A673 (cell line): ENCODE measurements at regions not wholly inside any gene's neighbourhood (a gene's known extent, or its start where the extent isn't known, plus 50 kb on each side); places are given as distances from the start of the nearest gene placed in this dataset.
"Not testable (repeated sequence)": the region's sequence is repeated elsewhere in the genome, so short reads cannot be mapped to it uniquely, and the experiment has no call there.

ENCODE experiments used
- EZH2 ChIP-seq: fragments of 200-600 bp; sonication (generic); IDR thresholded peaks from 2 replicates; pipeline ENCODE4 v1.6.1; 2017; ENCODE audit warnings: borderline replicate concordance, low read depth, mild to moderate bottlenecking, mixed read lengths, antibody characterized with exemption, low read length; ENCODE audit not compliant: poor library complexity, severe bottlenecking
- TF ChIP-seq, protein P1 (sequence below): fragments of 300-800, 200-600 bp; sonication (generic); conservative IDR thresholded peaks from 2 replicates; pipeline ENCODE4 v1.5.1; 2017; ENCODE audit warnings: low read depth, mild to moderate bottlenecking, antibody characterized with exemption, low read length, moderate library complexity, mixed read lengths

DNA sequence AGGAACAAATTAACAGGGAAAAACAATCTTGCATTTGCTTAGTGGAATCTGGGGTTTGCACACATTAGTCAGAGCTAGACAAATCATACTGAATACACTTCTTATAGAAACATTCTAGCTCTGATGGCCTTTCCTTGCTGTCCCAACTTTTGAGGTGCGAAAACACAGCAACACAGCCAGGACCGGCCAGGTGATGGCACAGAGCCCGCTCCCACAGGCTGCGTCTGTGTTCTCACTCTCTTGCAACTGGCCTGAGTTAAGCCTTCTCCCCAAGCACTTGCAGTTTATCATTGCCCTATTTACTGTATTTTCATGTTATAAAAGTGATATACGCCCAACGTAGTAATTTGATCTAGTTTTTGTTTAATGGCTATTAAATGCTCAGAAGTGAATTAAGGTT lies 292.0 kb upstream of the TEKT4 start:
- TF ChIP-seq, protein P1, sequence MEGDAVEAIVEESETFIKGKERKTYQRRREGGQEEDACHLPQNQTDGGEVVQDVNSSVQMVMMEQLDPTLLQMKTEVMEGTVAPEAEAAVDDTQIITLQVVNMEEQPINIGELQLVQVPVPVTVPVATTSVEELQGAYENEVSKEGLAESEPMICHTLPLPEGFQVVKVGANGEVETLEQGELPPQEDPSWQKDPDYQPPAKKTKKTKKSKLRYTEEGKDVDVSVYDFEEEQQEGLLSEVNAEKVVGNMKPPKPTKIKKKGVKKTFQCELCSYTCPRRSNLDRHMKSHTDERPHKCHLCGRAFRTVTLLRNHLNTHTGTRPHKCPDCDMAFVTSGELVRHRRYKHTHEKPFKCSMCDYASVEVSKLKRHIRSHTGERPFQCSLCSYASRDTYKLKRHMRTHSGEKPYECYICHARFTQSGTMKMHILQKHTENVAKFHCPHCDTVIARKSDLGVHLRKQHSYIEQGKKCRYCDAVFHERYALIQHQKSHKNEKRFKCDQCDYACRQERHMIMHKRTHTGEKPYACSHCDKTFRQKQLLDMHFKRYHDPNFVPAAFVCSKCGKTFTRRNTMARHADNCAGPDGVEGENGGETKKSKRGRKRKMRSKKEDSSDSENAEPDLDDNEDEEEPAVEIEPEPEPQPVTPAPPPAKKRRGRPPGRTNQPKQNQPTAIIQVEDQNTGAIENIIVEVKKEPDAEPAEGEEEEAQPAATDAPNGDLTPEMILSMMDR = not testable (repeated sequence)
- not testable (repeated sequence) for TF ChIP-seq EZH2
